Activated naive CD8-positive, alpha-beta T cell treated with anti-CD3 and anti-CD28 coated beads, Interleukin-2, amount 10 ng/mL, durations not matched to agents 7 days and 5 days (primary cell): ENCODE measurements at regions not wholly inside any gene's neighbourhood (a gene's known extent, or its start where the extent isn't known, plus 50 kb on each side); places are given as distances from the start of the nearest gene placed in this dataset.
"Not testable (repeated sequence)": the region's sequence is repeated elsewhere in the genome, so short reads cannot be mapped to it uniquely, and the experiment has no call there.

Source experiments
- ATAC-seq: fragments of 150-1000 bp; cut with Tn5 transposase; one replicate; pipeline ENCODE4 v1.10.0; 2021; ENCODE audit warnings: low read depth, moderate library complexity
- POLR2A ChIA-PET: fragments of 350-600 bp; sonication (Branson Sonifier 250); formaldehyde crosslinking; loops from one replicate; lab custom pipeline; 2021; ENCODE audit warnings: antibody characterized with exemption; lab: Charles Lee
- DNase-seq: peaks from one replicate; pipeline ENCODE4 v3.0.0; 2021
- H3K27ac Mint-ChIP-seq: one replicate; pipeline ENCODE4 v1.8.0; 2022; ENCODE audit warnings: mild to moderate bottlenecking, mixed read lengths
- H3K27me3 Mint-ChIP-seq: one replicate; pipeline ENCODE4 v1.8.0; 2022; ENCODE audit warnings: mild to moderate bottlenecking, moderate library complexity, mixed read lengths
- H3K36me3 Mint-ChIP-seq: one replicate; pipeline ENCODE4 v1.8.0; 2021; ENCODE audit warnings: mild to moderate bottlenecking, mixed read lengths
- H3K4me1 Mint-ChIP-seq: one replicate; pipeline ENCODE4 v1.8.0; 2021; ENCODE audit warnings: mixed read lengths
- H3K4me3 Mint-ChIP-seq: one replicate; pipeline ENCODE4 v1.8.0; 2022; ENCODE audit warnings: mild to moderate bottlenecking, moderate library complexity, mixed read lengths
- H3K9me3 Mint-ChIP-seq: one replicate; pipeline ENCODE4 v1.8.0; 2021; ENCODE audit warnings: mixed read lengths

GRCh38 chr11:50183170-50183569, 150.5 kb downstream of the OR4C45 start:
- H3K27ac Mint-ChIP-seq, H3K36me3 Mint-ChIP-seq, H3K4me1 Mint-ChIP-seq, H3K4me3 Mint-ChIP-seq, POLR2A ChIA-PET, DNase-seq, H3K27me3 Mint-ChIP-seq, ATAC-seq: not testable (repeated sequence)
- peaks cover 13% of the 10 kb centered on the region for H3K9me3 Mint-ChIP-seq

GRCh38 chr11:50186146-50186545, 153.5 kb downstream of the OR4C45 start:
- ATAC-seq (no peak), DNase-seq (no peak)
- Mint-ChIP-seq H3K36me3 (no peaks in the 10 kb centered on the region), H3K9me3 (peaks cover 13% of the 10 kb centered on the region), H3K27ac (no peak overlapping the region), H3K27me3 (no peaks in the 10 kb centered on the region), H3K4me1 (no peaks in the 10 kb centered on the region), H3K4me3 (no peak overlapping the region)
- POLR2A ChIA-PET = no interaction called here

GRCh38 chr11:50187220-50187619, 154.5 kb downstream of the OR4C45 start:
- Mint-ChIP-seq H3K27ac (no peak overlapping the region), H3K27me3 (no peaks in the 10 kb centered on the region), H3K36me3 (no peaks in the 10 kb centered on the region), H3K9me3 (peaks cover 11% of the 10 kb centered on the region), H3K4me3 (no peak overlapping the region), H3K4me1 (no peaks in the 10 kb centered on the region)
- ATAC-seq (no peak), DNase-seq (no peak)
- POLR2A ChIA-PET = no interaction called here

- DNase-seq (no peak), ATAC-seq (no peak)
- H3K4me1 Mint-ChIP-seq = no peaks in the 10 kb centered on the region
- no peaks in the 10 kb centered on the region for H3K27me3 Mint-ChIP-seq
- peaks cover 14% of the 10 kb centered on the region for H3K9me3 Mint-ChIP-seq
- H3K36me3 Mint-ChIP-seq = no peaks in the 10 kb centered on the region
- H3K27ac Mint-ChIP-seq = no peak overlapping the region
- H3K4me3 Mint-ChIP-seq = no peak overlapping the region
- POLR2A ChIA-PET = no interaction called here
Observed at GRCh38 chr11:50188040-50188439, 155.4 kb downstream of the OR4C45 start.

- POLR2A ChIA-PET = no interaction called here
- Mint-ChIP-seq H3K9me3 (peaks cover 9% of the 10 kb centered on the region), H3K4me3 (no peak overlapping the region), H3K4me1 (no peaks in the 10 kb centered on the region), H3K36me3 (no peaks in the 10 kb centered on the region), H3K27me3 (no peaks in the 10 kb centered on the region), H3K27ac (no peak overlapping the region)
- ATAC-seq (no peak), DNase-seq (no peak)
Observed at GRCh38 chr11:50192743-50193142, 160.1 kb downstream of the OR4C45 start.

GRCh38 chr11:50214376-50214775, 181.7 kb downstream of the OR4C45 start:
- H3K27me3 Mint-ChIP-seq = no peaks in the 10 kb centered on the region
- H3K9me3 Mint-ChIP-seq = peaks cover 13% of the 10 kb centered on the region
- ATAC-seq = no peak
- no peaks in the 10 kb centered on the region for H3K36me3 Mint-ChIP-seq
- DNase-seq = no peak
- H3K4me1 Mint-ChIP-seq = no peaks in the 10 kb centered on the region
- POLR2A ChIA-PET = no interaction called here
- H3K27ac Mint-ChIP-seq = no peak overlapping the region
- H3K4me3 Mint-ChIP-seq = no peak overlapping the region

GRCh38 chr11:50220651-50221050, 188.0 kb downstream of the OR4C45 start:
- no peaks in the 10 kb centered on the region for H3K4me1 Mint-ChIP-seq
- H3K27ac Mint-ChIP-seq = no peak overlapping the region
- H3K9me3 Mint-ChIP-seq = peaks cover 7% of the 10 kb centered on the region
- H3K36me3 Mint-ChIP-seq = no peaks in the 10 kb centered on the region
- DNase-seq = no peak
- ATAC-seq = no peak
- POLR2A ChIA-PET = no interaction called here
- H3K4me3 Mint-ChIP-seq = no peak overlapping the region
- H3K27me3 Mint-ChIP-seq = no peaks in the 10 kb centered on the region

- POLR2A ChIA-PET, H3K4me3 Mint-ChIP-seq, ATAC-seq, H3K36me3 Mint-ChIP-seq, H3K27ac Mint-ChIP-seq, DNase-seq, H3K9me3 Mint-ChIP-seq, H3K4me1 Mint-ChIP-seq, H3K27me3 Mint-ChIP-seq: not testable (repeated sequence)
Observed at GRCh38 chr11:50238368-50238767, 205.7 kb downstream of the OR4C45 start.

- POLR2A ChIA-PET = no interaction called here
- Mint-ChIP-seq H3K4me3 (no peak overlapping the region), H3K4me1 (no peaks in the 10 kb centered on the region), H3K9me3 (peaks cover 8% of the 10 kb centered on the region), H3K27me3 (no peaks in the 10 kb centered on the region), H3K36me3 (no peaks in the 10 kb centered on the region), H3K27ac (no peak overlapping the region)
- DNase-seq (no peak), ATAC-seq (no peak)
Observed at GRCh38 chr11:50246183-50246582, 213.5 kb downstream of the OR4C45 start.

GRCh38 chr11:50246699-50247098, 214.0 kb downstream of the OR4C45 start:
- Mint-ChIP-seq H3K36me3 (no peaks in the 10 kb centered on the region), H3K4me3 (no peak overlapping the region), H3K27ac (no peak overlapping the region), H3K4me1 (no peaks in the 10 kb centered on the region), H3K9me3 (peaks cover 8% of the 10 kb centered on the region), H3K27me3 (no peaks in the 10 kb centered on the region)
- DNase-seq = no peak
- POLR2A ChIA-PET = no interaction called here
- ATAC-seq = no peak

- H3K4me3 Mint-ChIP-seq = no peak overlapping the region
- POLR2A ChIA-PET = no interaction called here
- peaks cover 8% of the 10 kb centered on the region for H3K9me3 Mint-ChIP-seq
- H3K36me3 Mint-ChIP-seq = no peaks in the 10 kb centered on the region
- H3K27me3 Mint-ChIP-seq = no peaks in the 10 kb centered on the region
- H3K4me1 Mint-ChIP-seq = no peaks in the 10 kb centered on the region
- DNase-seq (no peak), ATAC-seq (no peak)
- no peak overlapping the region for H3K27ac Mint-ChIP-seq
Observed at GRCh38 chr11:50247309-50247874, 214.7 kb downstream of the OR4C45 start.

- H3K36me3 Mint-ChIP-seq = no peaks in the 10 kb centered on the region
- H3K4me1 Mint-ChIP-seq = no peaks in the 10 kb centered on the region
- no peak overlapping the region for H3K27ac Mint-ChIP-seq
- H3K4me3 Mint-ChIP-seq = no peak overlapping the region
- ATAC-seq = no peak
- no peak for DNase-seq
- no peaks in the 10 kb centered on the region for H3K27me3 Mint-ChIP-seq
- POLR2A ChIA-PET = no interaction called here
- peaks cover 11% of the 10 kb centered on the region for H3K9me3 Mint-ChIP-seq
Observed at GRCh38 chr11:50267851-50268250, 235.2 kb downstream of the OR4C45 start.

GRCh38 chr11:50275133-50275532, 242.5 kb downstream of the OR4C45 start:
- ATAC-seq (no peak), DNase-seq (no peak)
- no peaks in the 10 kb centered on the region for H3K4me1 Mint-ChIP-seq
- no peaks in the 10 kb centered on the region for H3K36me3 Mint-ChIP-seq
- POLR2A ChIA-PET = no interaction called here
- H3K27me3 Mint-ChIP-seq = no peaks in the 10 kb centered on the region
- no peak overlapping the region for H3K4me3 Mint-ChIP-seq
- peaks cover 24% of the 10 kb centered on the region for H3K9me3 Mint-ChIP-seq
- H3K27ac Mint-ChIP-seq = no peak overlapping the region

GRCh38 chr11:50278756-50279155, 246.1 kb downstream of the OR4C45 start:
- Mint-ChIP-seq H3K4me3 (no peak overlapping the region), H3K27me3 (no peaks in the 10 kb centered on the region), H3K9me3 (peaks cover 25% of the 10 kb centered on the region), H3K27ac (no peak overlapping the region), H3K36me3 (no peaks in the 10 kb centered on the region), H3K4me1 (no peaks in the 10 kb centered on the region)
- DNase-seq = no peak
- POLR2A ChIA-PET = no interaction called here
- no peak for ATAC-seq
